Immature natural killer cell (primary cell): ENCODE measurements at regions not wholly inside any gene's neighbourhood (a gene's known extent, or its start where the extent isn't known, plus 50 kb on each side); places are given as distances from the start of the nearest gene placed in this dataset.
"Not testable (repeated sequence)": the region's sequence is repeated elsewhere in the genome, so short reads cannot be mapped to it uniquely, and the experiment has no call there.

ENCODE experiments used
- DNase-seq, 3 donors: peaks; one replicate each; pipeline ENCODE4 v3.0.0; 2022; ENCODE audit warnings: mixed read lengths in 1 of 3
- H3K27ac Mint-ChIP-seq, 6 donors: one replicate each; pipeline ENCODE4 v1.8.0; 2020; ENCODE audit warnings: mixed read lengths in 6 of 6, mild to moderate bottlenecking in 5 of 6, inconsistent platforms in 4 of 6, moderate library complexity in 3 of 6
- H3K27me3 Mint-ChIP-seq, 3 donors: one replicate each; pipeline ENCODE4 v1.8.0; 2020 to 2021; ENCODE audit warnings: low read depth in 3 of 3, mild to moderate bottlenecking in 3 of 3, mixed read lengths in 3 of 3, moderate library complexity in 3 of 3, inconsistent platforms in 1 of 3
- H3K36me3 Mint-ChIP-seq, 3 donors: one replicate each; pipeline ENCODE4 v1.8.0; 2020; ENCODE audit warnings: mixed read lengths in 3 of 3, inconsistent platforms in 2 of 3, mild to moderate bottlenecking in 2 of 3
- H3K4me1 Mint-ChIP-seq, 2 donors: one replicate each; pipeline ENCODE4 v1.8.0; 2020; ENCODE audit warnings: inconsistent platforms in 2 of 2, mild to moderate bottlenecking in 2 of 2, mixed read lengths in 2 of 2, moderate library complexity in 1 of 2
- H3K4me3 Mint-ChIP-seq, 5 donors: one replicate each; pipeline ENCODE4 v1.8.0; 2020; ENCODE audit warnings: mild to moderate bottlenecking in 5 of 5, mixed read lengths in 5 of 5, inconsistent platforms in 3 of 5, moderate library complexity in 3 of 5
- H3K9me3 Mint-ChIP-seq, 6 donors: one replicate each; pipeline ENCODE4 v1.8.0; 2020; ENCODE audit warnings: mild to moderate bottlenecking in 6 of 6, mixed read lengths in 6 of 6, inconsistent platforms in 4 of 6, moderate library complexity in 3 of 6

GRCh38 chr17:12195418-12195817, 174.7 kb downstream of the MAP2K4 start:
- Mint-ChIP-seq H3K27me3 (peaks cover 2 to 6% (median 6%) of the 10 kb centered on the region in 3 donors), H3K27ac (no peak overlapping the region), H3K36me3 (no peaks in the 10 kb centered on the region), H3K4me1 (no peaks in the 10 kb centered on the region), H3K4me3 (no peak overlapping the region), H3K9me3 (no peaks in the 10 kb centered on the region)
- no peak for DNase-seq

- Mint-ChIP-seq H3K27ac (no peak overlapping the region), H3K4me1 (no peaks in the 10 kb centered on the region), H3K9me3 (no peaks in the 10 kb centered on the region), H3K27me3 (peaks cover 2 to 9% (median 6%) of the 10 kb centered on the region in 3 donors), H3K4me3 (no peak overlapping the region), H3K36me3 (no peaks in the 10 kb centered on the region)
- DNase-seq: no peak
Measured at GRCh38 chr17:12201294-12201880, 180.7 kb downstream of the MAP2K4 start.

DNA sequence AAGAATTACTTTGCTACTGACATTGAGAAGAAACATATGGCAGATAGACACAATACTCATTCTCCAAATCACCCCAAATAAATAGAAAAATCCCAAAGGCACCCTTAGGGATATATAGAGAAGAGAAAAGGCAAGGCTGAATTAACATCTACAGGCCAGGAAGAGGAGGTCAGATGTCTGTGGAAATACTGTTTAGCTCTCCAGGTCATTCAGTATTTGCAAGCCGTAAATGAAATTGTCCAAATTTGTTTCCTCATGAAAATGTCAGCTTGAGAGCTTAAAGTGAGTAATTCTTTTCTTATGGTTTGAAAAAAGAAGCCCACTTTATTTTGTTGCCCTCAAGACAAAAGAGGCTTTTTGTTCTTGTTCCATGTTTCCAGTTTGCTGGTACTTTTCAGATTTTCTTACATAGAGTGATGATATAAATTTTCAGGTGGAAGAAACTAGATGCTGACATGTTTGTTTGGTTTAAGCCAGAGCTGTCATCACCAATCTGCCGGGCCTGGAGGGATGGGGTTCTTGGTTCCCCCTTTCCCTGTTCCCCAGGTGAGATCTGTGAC, 189.0 kb downstream of the MAP2K4 start:
- Mint-ChIP-seq H3K9me3 (no peaks in the 10 kb centered on the region), H3K27ac (no peak overlapping the region), H3K4me3 (no peak overlapping the region), H3K36me3 (no peaks in the 10 kb centered on the region), H3K4me1 (no peaks in the 10 kb centered on the region), H3K27me3 (peaks cover 0 to 7% (median 2%) of the 10 kb centered on the region in 3 donors)
- no peak for DNase-seq

DNA sequence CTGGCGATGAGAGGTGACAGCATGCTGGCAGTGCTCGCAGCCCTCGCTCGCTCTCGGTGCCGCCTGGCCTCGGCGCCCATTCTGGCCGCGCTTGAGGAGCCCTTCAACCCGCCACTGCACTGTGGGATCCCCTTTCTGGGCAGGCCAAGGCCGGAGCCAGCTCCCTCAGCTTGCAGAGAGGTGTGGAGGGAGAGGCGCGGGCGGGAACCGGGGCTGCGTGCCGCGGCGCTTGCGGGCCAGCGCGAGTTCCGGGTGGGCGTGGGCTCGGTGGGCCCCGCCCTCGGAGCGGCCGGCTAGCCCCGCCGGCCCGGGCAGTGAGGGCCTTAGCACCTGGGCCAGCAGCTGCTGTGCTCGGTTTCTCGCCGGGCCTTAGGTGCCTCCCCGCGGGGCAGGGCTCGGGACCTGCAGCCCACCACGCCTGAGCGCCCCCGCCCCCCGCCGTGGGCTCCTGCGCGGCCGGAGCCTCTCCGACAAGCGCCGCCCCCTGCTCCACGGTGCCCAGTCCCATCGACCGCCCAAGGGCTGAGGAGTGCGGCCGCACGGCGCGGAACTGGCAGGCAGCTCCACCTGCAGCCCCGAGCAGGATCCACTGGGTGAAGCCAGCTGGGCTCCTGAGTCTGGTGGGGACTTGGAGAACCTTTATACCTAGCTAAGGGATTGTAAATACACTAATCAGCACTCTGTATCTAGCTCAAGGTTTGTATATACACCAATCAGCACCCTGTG, 200.2 kb downstream of the MAP2K4 start:
- not testable (repeated sequence) for H3K36me3 Mint-ChIP-seq, H3K4me3 Mint-ChIP-seq, DNase-seq, H3K4me1 Mint-ChIP-seq, H3K27ac Mint-ChIP-seq, H3K27me3 Mint-ChIP-seq
- H3K9me3 Mint-ChIP-seq: peaks cover 2 to 15% (median 6%) of the 10 kb centered on the region in 6 donors

GRCh38 chr17:12222392-12222791, 201.7 kb downstream of the MAP2K4 start:
- peaks cover 2 to 20% (median 7%) of the 10 kb centered on the region in 6 donors for H3K9me3 Mint-ChIP-seq
- H3K27me3 Mint-ChIP-seq: peaks cover 0 to 4% (median 1%) of the 10 kb centered on the region in 3 donors
- H3K36me3 Mint-ChIP-seq: no peaks in the 10 kb centered on the region
- no peak for DNase-seq
- H3K4me3 Mint-ChIP-seq: no peak overlapping the region
- no peaks in the 10 kb centered on the region for H3K4me1 Mint-ChIP-seq
- H3K27ac Mint-ChIP-seq: no peak overlapping the region

DNA sequence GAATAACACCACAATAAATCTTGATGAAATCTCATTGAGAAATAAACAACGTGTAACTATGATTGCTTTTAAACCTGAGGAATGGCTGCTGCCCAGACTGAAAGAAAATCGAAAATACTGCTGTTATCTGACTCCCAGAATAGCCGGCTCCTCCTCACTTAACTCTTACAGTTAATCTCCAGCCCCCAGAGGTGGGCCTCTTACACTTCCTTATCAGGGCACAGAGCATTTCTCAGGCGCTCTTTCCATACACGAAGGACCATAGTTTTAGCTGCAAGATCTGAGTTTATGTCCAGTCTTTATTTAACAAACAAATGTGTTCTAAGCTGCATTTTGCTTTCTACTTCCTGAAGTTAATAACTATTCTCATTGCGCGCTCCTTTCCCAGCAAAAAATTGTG, 206.9 kb downstream of the MAP2K4 start:
- Mint-ChIP-seq H3K27me3 (peaks cover 0 to 6% (median 0%) of the 10 kb centered on the region in 3 donors), H3K4me1 (no peaks in the 10 kb centered on the region), H3K36me3 (peaks cover 0 to 5% (median 0%) of the 10 kb centered on the region in 3 donors), H3K4me3 (no peak overlapping the region), H3K27ac (no peak overlapping the region), H3K9me3 (peaks cover 0 to 10% (median 2%) of the 10 kb centered on the region in 6 donors)
- no peak for DNase-seq

DNA sequence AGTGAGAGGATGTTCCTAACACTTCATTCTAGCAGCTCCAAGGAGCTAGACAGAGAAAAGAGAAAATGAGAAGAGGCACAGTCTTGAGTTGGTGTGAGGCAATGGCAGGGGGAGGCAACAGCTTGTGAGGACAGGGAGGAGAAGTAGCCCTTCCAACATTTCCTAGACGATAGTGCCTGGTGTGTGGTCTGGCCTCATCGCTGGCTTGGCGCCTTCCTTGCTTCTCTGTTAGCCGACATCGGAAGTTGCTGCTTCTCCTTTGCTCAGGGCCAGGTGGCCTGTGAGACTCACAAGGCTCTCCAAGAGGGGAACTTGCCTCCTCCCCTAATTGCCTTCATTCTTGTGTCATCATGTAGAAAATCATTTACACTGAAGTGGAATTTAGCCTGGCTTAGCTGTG, 208.7 kb downstream of the MAP2K4 start:
- H3K36me3 Mint-ChIP-seq: peaks cover 0 to 5% (median 0%) of the 10 kb centered on the region in 3 donors
- H3K4me3 Mint-ChIP-seq: no peak overlapping the region
- DNase-seq: no peak
- H3K4me1 Mint-ChIP-seq: no peaks in the 10 kb centered on the region
- H3K9me3 Mint-ChIP-seq: peaks cover 0 to 10% (median 2%) of the 10 kb centered on the region in 6 donors
- no peak overlapping the region for H3K27ac Mint-ChIP-seq
- peaks cover 0 to 6% (median 0%) of the 10 kb centered on the region in 3 donors for H3K27me3 Mint-ChIP-seq

DNA sequence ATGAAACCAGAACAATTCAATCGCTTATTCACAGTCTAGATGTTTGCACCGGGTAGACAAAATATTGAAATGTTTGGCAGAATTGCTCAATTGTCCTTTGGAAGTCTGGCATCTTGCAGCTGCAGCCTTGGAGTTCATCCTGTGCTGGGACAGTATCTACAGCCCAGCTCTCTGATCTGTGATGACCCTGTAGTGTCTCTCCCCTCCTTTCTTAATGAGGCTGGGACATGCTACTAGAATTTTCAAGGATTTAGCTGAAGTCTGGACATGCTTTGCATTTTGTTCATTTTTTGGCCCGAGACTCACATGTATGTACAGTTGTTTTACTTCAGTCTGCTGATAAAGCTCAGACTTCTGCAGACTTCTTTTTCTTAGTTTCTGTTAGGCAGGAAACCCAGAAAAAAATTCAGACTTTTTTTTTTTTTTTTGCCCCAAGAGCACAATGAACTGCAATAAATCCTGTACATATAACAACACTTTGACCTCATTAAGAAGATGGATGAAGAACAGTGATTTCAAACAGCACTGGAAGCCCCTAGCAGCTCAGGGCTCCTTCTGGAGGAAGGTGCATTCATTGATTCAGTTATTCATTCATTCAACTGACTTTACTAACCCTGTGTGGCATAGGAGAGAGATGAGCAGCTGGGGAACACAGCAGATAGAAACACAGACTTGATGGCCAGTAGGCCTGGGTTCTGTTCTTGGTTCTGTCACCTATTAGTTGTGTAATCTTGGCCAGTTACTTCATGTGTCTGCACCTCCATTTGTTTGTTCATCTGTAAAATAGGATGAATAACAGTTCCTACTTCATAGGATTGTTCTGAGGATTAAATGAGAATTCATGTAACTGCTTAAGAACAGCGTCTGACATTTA, 210.0 kb downstream of the MAP2K4 start:
- DNase-seq: no peak
- peaks cover 0 to 5% (median 0%) of the 10 kb centered on the region in 3 donors for H3K36me3 Mint-ChIP-seq
- H3K4me1 Mint-ChIP-seq: no peaks in the 10 kb centered on the region
- no peak overlapping the region for H3K27ac Mint-ChIP-seq
- H3K9me3 Mint-ChIP-seq: peaks cover 0 to 10% (median 2%) of the 10 kb centered on the region in 6 donors
- peaks cover 0 to 3% (median 0%) of the 10 kb centered on the region in 3 donors for H3K27me3 Mint-ChIP-seq
- H3K4me3 Mint-ChIP-seq: no peak overlapping the region

GRCh38 chr17:12231355-12231682, 210.6 kb downstream of the MAP2K4 start:
- Mint-ChIP-seq H3K4me3 (no peak overlapping the region), H3K36me3 (peaks cover 0 to 5% (median 0%) of the 10 kb centered on the region in 3 donors), H3K27me3 (peaks cover 0 to 2% (median 0%) of the 10 kb centered on the region in 3 donors), H3K9me3 (peaks cover 0 to 10% (median 2%) of the 10 kb centered on the region in 6 donors), H3K27ac (no peak overlapping the region), H3K4me1 (no peaks in the 10 kb centered on the region)
- no peak for DNase-seq

DNA sequence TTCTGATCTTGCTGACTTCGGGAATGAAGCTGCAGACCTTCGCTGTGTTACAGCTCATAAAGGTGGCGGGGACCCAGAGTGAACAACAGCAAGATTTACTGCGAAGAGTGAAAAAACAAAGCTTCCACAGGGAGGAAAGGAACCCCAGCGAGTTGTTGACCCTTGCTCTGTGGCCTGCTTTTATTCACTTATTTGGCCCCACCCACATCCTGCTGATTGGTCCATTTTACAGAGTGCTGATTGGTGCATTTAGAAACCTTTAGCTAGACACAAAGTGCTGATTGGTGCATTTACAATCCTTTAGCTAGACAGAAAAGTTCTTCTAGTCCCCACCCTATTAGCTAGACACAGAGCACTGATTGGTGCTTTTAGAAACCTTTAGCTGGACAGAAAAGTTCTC, 218.3 kb downstream of the MAP2K4 start:
- H3K36me3 Mint-ChIP-seq, DNase-seq, H3K27me3 Mint-ChIP-seq, H3K4me3 Mint-ChIP-seq, H3K4me1 Mint-ChIP-seq, H3K27ac Mint-ChIP-seq: not testable (repeated sequence)
- H3K9me3 Mint-ChIP-seq: peaks cover 0 to 16% (median 0%) of the 10 kb centered on the region in 6 donors

GRCh38 chr17:12242345-12242954, 221.8 kb downstream of the MAP2K4 start:
- Mint-ChIP-seq H3K4me3 (no peak overlapping the region), H3K4me1 (no peaks in the 10 kb centered on the region), H3K27ac (no peak overlapping the region), H3K27me3 (peaks cover 0 to 6% (median 4%) of the 10 kb centered on the region in 3 donors), H3K9me3 (peaks cover 0 to 11% (median 0%) of the 10 kb centered on the region in 6 donors), H3K36me3 (no peaks in the 10 kb centered on the region)
- DNase-seq: no peak

- Mint-ChIP-seq H3K27me3 (peaks cover 0 to 7% (median 0%) of the 10 kb centered on the region in 3 donors), H3K36me3 (no peaks in the 10 kb centered on the region), H3K27ac (no peak overlapping the region), H3K9me3 (no peaks in the 10 kb centered on the region), H3K4me3 (no peak overlapping the region), H3K4me1 (no peaks in the 10 kb centered on the region)
- DNase-seq: no peak
Measured at GRCh38 chr17:12247761-12248160, 227.1 kb downstream of the MAP2K4 start.

DNA sequence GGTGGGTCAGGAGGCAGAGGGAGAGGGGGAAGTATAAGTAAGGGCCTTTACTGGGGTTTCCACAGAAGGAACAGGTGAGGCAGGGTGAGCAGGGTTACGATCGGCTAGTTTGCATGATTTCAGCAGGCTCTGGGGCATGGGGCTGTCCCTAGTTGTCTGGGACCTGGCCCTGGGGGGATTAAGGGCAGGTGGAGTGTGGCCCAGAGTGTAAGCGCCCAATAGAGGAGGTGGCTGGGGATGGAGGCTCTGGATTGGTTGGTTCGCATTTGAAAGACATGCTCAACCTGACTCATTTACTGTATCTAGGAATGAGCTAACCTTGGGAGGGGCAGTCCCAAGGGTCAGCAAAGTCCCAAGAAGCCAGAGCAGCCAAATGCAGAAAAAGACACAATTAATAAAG, 230.3 kb downstream of the MAP2K4 start:
- H3K4me1 Mint-ChIP-seq: no peaks in the 10 kb centered on the region
- peaks cover 0 to 7% (median 2%) of the 10 kb centered on the region in 3 donors for H3K27me3 Mint-ChIP-seq
- DNase-seq: no peak
- H3K36me3 Mint-ChIP-seq: no peaks in the 10 kb centered on the region
- no peak overlapping the region for H3K4me3 Mint-ChIP-seq
- H3K27ac Mint-ChIP-seq: no peak overlapping the region
- H3K9me3 Mint-ChIP-seq: no peaks in the 10 kb centered on the region
